OCI-LY3 (cell line): ENCODE measurements at regions not wholly inside any gene's neighbourhood (a gene's known extent, or its start where the extent isn't known, plus 50 kb on each side); places are given as distances from the start of the nearest gene placed in this dataset.

Experiments used
- H2AFZ ChIP-seq: fragments of 200-600, 300-600 bp; shearing (Covaris generic); 2 replicates; pipeline ENCODE4 v1.6.0; 2014; ENCODE audit warnings: antibody characterized with exemption, low read depth, low read length
- H3K27ac ChIP-seq: fragments of 200-600, 300-600 bp; sonication (generic); 2 replicates; pipeline ENCODE4 v1.5.1; 2014; ENCODE audit warnings: mild to moderate bottlenecking, low read length, moderate library complexity, mixed read lengths
- H3K27me3 ChIP-seq: fragments of 200-600, 300-600 bp; sonication (generic); 2 replicates; pipeline ENCODE4 v1.6.1; 2014; ENCODE audit warnings: low read depth, low read length, mixed read lengths
- H3K36me3 ChIP-seq: fragments of 200-600, 300-600 bp; sonication (generic); replicated peaks from 2 replicates; pipeline ENCODE3; 2014; ENCODE audit warnings: low read depth, low read length, mixed read lengths
- H3K4me1 ChIP-seq: fragments of 300-600, 200-600 bp; sonication (generic); 2 replicates; pipeline ENCODE4 v1.6.1; 2014; ENCODE audit warnings: low read length, mixed read lengths
- H3K4me2 ChIP-seq: fragments of 200-600, 300-600 bp; sonication (generic); 2 replicates; pipeline ENCODE4 v1.6.1; 2014; ENCODE audit warnings: low read length, mixed read lengths
- H3K4me3 ChIP-seq: fragments of 300-600, 200-600 bp; sonication (generic); 2 replicates; pipeline ENCODE4 v1.5.1; 2014; ENCODE audit warnings: antibody characterized with exemption, mild to moderate bottlenecking, low read length, moderate library complexity
- H3K79me2 ChIP-seq: fragments of 300-600, 200-600 bp; shearing (Covaris generic); 2 replicates; pipeline ENCODE4 v1.6.1; 2014; ENCODE audit warnings: mild to moderate bottlenecking, low read length, mixed read lengths
- H3K9ac ChIP-seq: fragments of 300-600, 200-600 bp; shearing (Covaris generic); 2 replicates; pipeline ENCODE4 v1.6.0; 2014; ENCODE audit warnings: mild to moderate bottlenecking, low read length, moderate library complexity
- H3K9me3 ChIP-seq: fragments of 200-600, 300-600 bp; shearing (Covaris generic); 2 replicates; pipeline ENCODE4 v1.6.1; 2014; ENCODE audit warnings: low read length, mixed read lengths; ENCODE audit not compliant: insufficient read depth
- H4K20me1 ChIP-seq: fragments of 200-600, 300-600 bp; sonication (generic); 2 replicates; pipeline ENCODE4 v1.6.1; 2016; ENCODE audit warnings: low read length, mixed read lengths; ENCODE audit not compliant: insufficient read depth
- CTCF ChIP-seq: fragments of 200-600, 300-600 bp; sonication (generic); IDR thresholded peaks from 2 replicates; pipeline ENCODE4 v1.5.1; 2014; ENCODE audit warnings: antibody characterized with exemption, low read length, low read depth
- EZH2phosphoT487 ChIP-seq: fragments of 200-600 bp; shearing (Covaris generic); IDR thresholded peaks from 2 replicates; pipeline ENCODE4 v1.6.1; 2018; ENCODE audit warnings: antibody characterized with exemption, mixed run types, low read depth

GRCh38 chr2:226643946-226644282, 155.7 kb downstream of the IRS1 start:
- Histone ChIP-seq H3K4me2 (no peak overlapping the region), H3K79me2 (no peaks in the 10 kb centered on the region), H3K9me3 (no peaks in the 10 kb centered on the region), H3K27me3 (no peaks in the 10 kb centered on the region), H3K4me3 (no peak overlapping the region), H3K36me3 (no peaks in the 10 kb centered on the region), H3K9ac (no peak overlapping the region), H3K4me1 (no peaks in the 10 kb centered on the region), H2AFZ (no peak overlapping the region), H4K20me1 (no peaks in the 10 kb centered on the region), H3K27ac (no peak overlapping the region)
- no peak for TF ChIP-seq CTCF
- no peak for TF ChIP-seq EZH2phosphoT487

- TF ChIP-seq EZH2phosphoT487 (no peak), CTCF (no peak)
- Histone ChIP-seq H3K9me3 (no peaks in the 10 kb centered on the region), H3K4me1 (no peaks in the 10 kb centered on the region), H3K4me3 (no peak overlapping the region), H3K27me3 (no peaks in the 10 kb centered on the region), H3K9ac (no peak overlapping the region), H3K4me2 (no peak overlapping the region), H3K79me2 (no peaks in the 10 kb centered on the region), H3K27ac (no peak overlapping the region), H3K36me3 (no peaks in the 10 kb centered on the region), H2AFZ (no peak overlapping the region), H4K20me1 (no peaks in the 10 kb centered on the region)
These were observed 156.3 kb downstream of the IRS1 start for GRCh38 chr2:226643030-226643945.

GRCh38 chr2:226641008-226641407, 158.6 kb downstream of the IRS1 start:
- Histone ChIP-seq H2AFZ (no peak overlapping the region), H4K20me1 (no peaks in the 10 kb centered on the region), H3K79me2 (no peaks in the 10 kb centered on the region), H3K27ac (no peak overlapping the region), H3K4me2 (no peak overlapping the region), H3K9me3 (no peaks in the 10 kb centered on the region), H3K4me3 (no peak overlapping the region), H3K9ac (no peak overlapping the region), H3K4me1 (no peaks in the 10 kb centered on the region), H3K36me3 (no peaks in the 10 kb centered on the region), H3K27me3 (no peaks in the 10 kb centered on the region)
- TF ChIP-seq EZH2phosphoT487 (no peak), CTCF (no peak)

DNA sequence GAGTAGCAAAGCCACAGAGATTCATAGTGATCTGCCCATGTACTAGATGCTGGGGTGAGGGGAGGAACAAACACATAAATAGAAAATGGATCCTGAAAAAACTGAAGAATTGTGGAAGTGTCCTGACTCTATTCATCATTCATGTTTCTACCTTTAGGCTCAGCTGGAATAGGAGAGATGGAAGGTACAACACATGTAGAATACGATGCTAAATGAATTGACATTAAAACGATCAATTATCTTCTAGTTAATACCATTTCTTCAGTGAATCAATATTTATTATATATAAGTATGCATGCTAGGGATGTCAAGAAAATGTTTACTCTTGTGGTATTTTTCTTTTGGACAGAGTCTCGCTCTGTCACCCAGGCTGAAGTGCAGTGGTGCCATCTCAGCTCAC, 159.1 kb downstream of the IRS1 start:
- no peaks in the 10 kb centered on the region for H3K9me3 ChIP-seq
- no peaks in the 10 kb centered on the region for H3K79me2 ChIP-seq
- H3K36me3 ChIP-seq: no peaks in the 10 kb centered on the region
- no peaks in the 10 kb centered on the region for H3K27me3 ChIP-seq
- H3K9ac ChIP-seq: no peak overlapping the region
- no peak overlapping the region for H3K4me3 ChIP-seq
- H3K4me2 ChIP-seq: no peak overlapping the region
- no peaks in the 10 kb centered on the region for H4K20me1 ChIP-seq
- TF ChIP-seq CTCF: no peak
- TF ChIP-seq EZH2phosphoT487: no peak
- H3K27ac ChIP-seq: no peak overlapping the region
- no peak overlapping the region for H2AFZ ChIP-seq
- no peaks in the 10 kb centered on the region for H3K4me1 ChIP-seq
